Activated CD8-positive, alpha-beta T cell treated with anti-CD3 and anti-CD28 coated beads for 36 hours (primary cell): ENCODE measurements at regions not wholly inside any gene's neighbourhood (a gene's known extent, or its start where the extent isn't known, plus 50 kb on each side); places are given as distances from the start of the nearest gene placed in this dataset.

Experiments
- ATAC-seq: fragments of 200-7000 bp; cut with Tn5 transposase; one replicate; pipeline ENCODE4 v1.10.0; 2021; ENCODE audit warnings: mild to moderate bottlenecking, moderate library complexity
- CTCF ChIA-PET: fragments of 350-600 bp; sonication (Branson Sonifier 250); formaldehyde crosslinking; loops from one replicate; lab custom pipeline; 2021; ENCODE audit warnings: antibody characterized with exemption; lab: Charles Lee
- POLR2A ChIA-PET: fragments of 350-600 bp; sonication (Branson Sonifier 250); formaldehyde crosslinking; loops from one replicate; lab custom pipeline; 2021; ENCODE audit warnings: antibody characterized with exemption; lab: Charles Lee
- DNase-seq: peaks from one replicate; pipeline ENCODE4 v3.0.0-alpha.2; 2020
- H3K27ac Mint-ChIP-seq: one replicate; pipeline ENCODE4 v1.8.0; 2021; ENCODE audit warnings: mild to moderate bottlenecking, mixed read lengths
- H3K27me3 Mint-ChIP-seq: one replicate; pipeline ENCODE4 v1.8.0; 2021; ENCODE audit warnings: mixed read lengths
- H3K36me3 Mint-ChIP-seq: one replicate; pipeline ENCODE4 v1.8.0; 2021; ENCODE audit warnings: low read depth, mixed read lengths
- H3K4me1 Mint-ChIP-seq: one replicate; pipeline ENCODE4 v1.8.0; 2021; ENCODE audit warnings: low read depth, mixed read lengths
- H3K4me3 Mint-ChIP-seq: one replicate; pipeline ENCODE4 v1.8.0; 2021; ENCODE audit warnings: mild to moderate bottlenecking, moderate library complexity, mixed read lengths
- H3K9me3 Mint-ChIP-seq: one replicate; pipeline ENCODE4 v1.8.0; 2021; ENCODE audit warnings: mixed read lengths
- intact Hi-C: fragments of 100-400 bp; cut with micrococcal nuclease; formaldehyde crosslinking; loops from one replicate; pipeline ENCODE4 v1.10.0; 2022
- TF ChIP-seq, protein P1 (sequence below): fragments of 200-600 bp; IDR thresholded peaks from one replicate; pipeline ENCODE4 v1.8.0; 2022; ENCODE audit warnings: antibody characterized with exemption, mild to moderate bottlenecking

- Mint-ChIP-seq H3K9me3 (no peaks in the 10 kb centered on the region), H3K4me1 (no peaks in the 10 kb centered on the region), H3K27ac (no peak overlapping the region), H3K4me3 (no peak overlapping the region), H3K36me3 (no peaks in the 10 kb centered on the region), H3K27me3 (peaks cover 9% of the 10 kb centered on the region)
- CTCF ChIA-PET = no interaction called here
- DNase-seq = no peak
- no peak for ATAC-seq
- POLR2A ChIA-PET = no interaction called here
- intact Hi-C loops = no loop called here
- TF ChIP-seq, protein P1, sequence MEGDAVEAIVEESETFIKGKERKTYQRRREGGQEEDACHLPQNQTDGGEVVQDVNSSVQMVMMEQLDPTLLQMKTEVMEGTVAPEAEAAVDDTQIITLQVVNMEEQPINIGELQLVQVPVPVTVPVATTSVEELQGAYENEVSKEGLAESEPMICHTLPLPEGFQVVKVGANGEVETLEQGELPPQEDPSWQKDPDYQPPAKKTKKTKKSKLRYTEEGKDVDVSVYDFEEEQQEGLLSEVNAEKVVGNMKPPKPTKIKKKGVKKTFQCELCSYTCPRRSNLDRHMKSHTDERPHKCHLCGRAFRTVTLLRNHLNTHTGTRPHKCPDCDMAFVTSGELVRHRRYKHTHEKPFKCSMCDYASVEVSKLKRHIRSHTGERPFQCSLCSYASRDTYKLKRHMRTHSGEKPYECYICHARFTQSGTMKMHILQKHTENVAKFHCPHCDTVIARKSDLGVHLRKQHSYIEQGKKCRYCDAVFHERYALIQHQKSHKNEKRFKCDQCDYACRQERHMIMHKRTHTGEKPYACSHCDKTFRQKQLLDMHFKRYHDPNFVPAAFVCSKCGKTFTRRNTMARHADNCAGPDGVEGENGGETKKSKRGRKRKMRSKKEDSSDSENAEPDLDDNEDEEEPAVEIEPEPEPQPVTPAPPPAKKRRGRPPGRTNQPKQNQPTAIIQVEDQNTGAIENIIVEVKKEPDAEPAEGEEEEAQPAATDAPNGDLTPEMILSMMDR = no peak
These were observed 76.8 kb upstream of the ASIC2 start for GRCh38 chr17:33369876-33370275.

DNA sequence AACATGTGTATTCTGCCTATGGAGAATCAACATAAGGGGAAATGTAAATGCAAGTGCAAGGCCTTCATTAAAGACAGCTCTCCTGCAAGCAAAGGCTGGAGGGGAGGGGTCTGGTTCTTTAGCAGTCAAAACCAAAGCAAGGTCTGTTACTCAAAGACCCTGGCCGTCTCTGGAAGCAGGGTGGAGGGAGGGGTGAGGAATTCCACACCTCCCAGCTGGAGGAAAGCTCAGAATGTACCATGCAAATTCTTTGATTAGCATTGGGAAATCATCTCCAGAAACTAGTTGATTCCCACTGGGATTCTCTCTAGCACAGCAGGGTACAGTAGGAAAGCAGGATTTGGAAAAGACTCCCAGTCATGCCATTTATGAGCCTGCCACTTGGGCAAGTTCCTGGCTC, 77.3 kb upstream of the ASIC2 start:
- intact Hi-C loops = no loop called here
- ATAC-seq = no peak
- no peak for DNase-seq
- Mint-ChIP-seq H3K4me3 (no peak overlapping the region), H3K9me3 (no peaks in the 10 kb centered on the region), H3K36me3 (no peaks in the 10 kb centered on the region), H3K4me1 (no peaks in the 10 kb centered on the region), H3K27me3 (peaks cover 4% of the 10 kb centered on the region), H3K27ac (no peak overlapping the region)
- TF ChIP-seq, protein P1 = no peak
- CTCF ChIA-PET = no interaction called here
- POLR2A ChIA-PET = no interaction called here

DNA sequence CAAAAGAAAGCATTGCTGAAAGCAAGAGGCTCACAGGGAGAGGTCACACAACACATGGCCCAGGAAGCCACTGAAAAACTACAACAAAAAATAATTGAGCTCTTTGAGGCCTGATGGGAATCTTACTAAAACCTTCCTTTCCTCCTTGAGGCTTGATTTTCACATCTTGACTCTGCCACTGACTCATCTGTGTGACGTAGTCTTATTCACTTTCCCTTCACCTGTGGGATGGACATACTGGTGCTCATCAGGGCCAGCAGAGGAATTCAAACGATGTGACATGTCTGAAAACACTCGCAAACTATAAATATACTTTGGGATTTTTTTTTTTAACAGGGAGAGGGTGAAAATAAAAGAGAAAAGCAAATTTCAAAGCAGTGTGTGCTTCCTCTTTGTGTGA, 78.3 kb upstream of the ASIC2 start:
- Mint-ChIP-seq H3K4me3 (no peak overlapping the region), H3K27me3 (peaks cover 4% of the 10 kb centered on the region), H3K36me3 (no peaks in the 10 kb centered on the region), H3K27ac (no peak overlapping the region), H3K4me1 (no peaks in the 10 kb centered on the region), H3K9me3 (no peaks in the 10 kb centered on the region)
- TF ChIP-seq, protein P1 = no peak
- ATAC-seq = no peak
- no peak for DNase-seq
- ChIA-PET CTCF (no interaction called here), POLR2A (interaction anchor here (0.6 kb wide), 1 partner anchor 17 kb away, joined by 3 read pairs; no protein-coding TSS in a partner anchor)
- intact Hi-C loops = no loop called here

DNA sequence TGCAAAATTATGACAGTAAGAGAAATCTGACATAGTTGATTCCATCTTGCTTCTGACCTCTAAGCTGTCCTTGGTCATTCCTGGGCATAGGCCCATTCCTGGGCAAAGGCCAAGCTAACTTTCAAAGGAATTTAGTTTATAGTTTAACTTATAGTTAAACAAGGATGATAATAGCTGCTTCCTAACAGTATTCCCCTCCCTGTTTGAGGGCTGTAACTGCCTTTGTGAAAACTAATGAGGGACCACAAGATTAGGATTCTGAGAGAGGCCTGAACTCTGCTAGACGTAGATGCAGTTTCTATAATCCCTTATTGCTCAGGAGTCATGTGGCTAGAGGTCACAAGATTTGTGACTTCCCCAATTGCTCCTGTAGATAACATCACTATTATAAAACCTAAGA, 80.2 kb upstream of the ASIC2 start:
- no peak for ATAC-seq
- ChIA-PET CTCF (no interaction called here), POLR2A (no interaction called here)
- DNase-seq = no peak
- H3K27ac Mint-ChIP-seq = no peak overlapping the region
- no peaks in the 10 kb centered on the region for H3K36me3 Mint-ChIP-seq
- H3K4me1 Mint-ChIP-seq = no peaks in the 10 kb centered on the region
- H3K9me3 Mint-ChIP-seq = no peaks in the 10 kb centered on the region
- no peak overlapping the region for H3K4me3 Mint-ChIP-seq
- H3K27me3 Mint-ChIP-seq = peaks cover 7% of the 10 kb centered on the region
- intact Hi-C loops = no loop called here
- TF ChIP-seq, protein P1 = no peak

DNA sequence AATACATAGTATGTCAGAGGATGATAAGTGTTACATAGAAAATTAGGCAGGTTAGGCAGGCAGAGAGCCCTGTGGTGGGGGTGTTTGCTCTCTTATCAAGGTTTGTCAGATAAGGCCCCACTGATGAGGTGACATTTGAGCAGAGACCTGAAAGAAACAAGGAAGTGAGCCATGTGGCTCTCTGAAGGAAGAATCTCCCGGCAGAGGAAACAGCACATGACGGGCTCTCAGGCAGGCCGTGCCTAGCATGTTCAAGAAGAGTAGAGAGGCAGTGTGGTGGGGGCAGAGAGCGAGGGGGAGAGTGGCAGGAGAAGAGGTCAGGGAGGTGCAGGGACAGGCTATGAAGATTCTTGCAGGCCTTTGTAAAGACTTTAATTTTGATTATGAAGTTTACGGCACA, 82.0 kb upstream of the ASIC2 start:
- peaks cover 10% of the 10 kb centered on the region for H3K27me3 Mint-ChIP-seq
- no peaks in the 10 kb centered on the region for H3K9me3 Mint-ChIP-seq
- intact Hi-C loops = no loop called here
- CTCF ChIA-PET = no interaction called here
- H3K4me3 Mint-ChIP-seq = no peak overlapping the region
- ATAC-seq = no peak
- H3K4me1 Mint-ChIP-seq = no peaks in the 10 kb centered on the region
- TF ChIP-seq, protein P1 = no peak
- POLR2A ChIA-PET = no interaction called here
- no peak for DNase-seq
- no peaks in the 10 kb centered on the region for H3K36me3 Mint-ChIP-seq
- H3K27ac Mint-ChIP-seq = no peak overlapping the region
